ENCODE measurements at regions not wholly inside any gene's neighbourhood (a gene's known extent, or its start where the extent isn't known, plus 50 kb on each side); places are given as distances from the start of the nearest gene placed in this dataset.

GRCh38 chr3:103991461-103992115 lies 1375.1 kb upstream of the ALCAM start:
- ChIA-PET POLR2A (no interaction called here), CTCF (no interaction called here)
- Histone ChIP-seq H3K4me1 (no peaks in the 10 kb centered on the region), H3K9me3 (no peaks in the 10 kb centered on the region), H3K27ac (no peak overlapping the region), H3K4me2 (no peak overlapping the region), H3K4me3 (no peak overlapping the region)
- FAIRE-seq (no peak), DNase-seq (ENCODE audit: low read depth in 1 of 2, low spot score in 1 of 2) (peak in 1 of 2 experiments; percentile 14), ATAC-seq (peak in 1 of 2 experiments; percentile 43; a peak in 1 of 6 replicates)
- 49% methylated on average over 10 of the region's 10 CpGs for WGBS (ENCODE audit: missing lambda C conversion rate)
- TF ChIP-seq, protein P1, sequence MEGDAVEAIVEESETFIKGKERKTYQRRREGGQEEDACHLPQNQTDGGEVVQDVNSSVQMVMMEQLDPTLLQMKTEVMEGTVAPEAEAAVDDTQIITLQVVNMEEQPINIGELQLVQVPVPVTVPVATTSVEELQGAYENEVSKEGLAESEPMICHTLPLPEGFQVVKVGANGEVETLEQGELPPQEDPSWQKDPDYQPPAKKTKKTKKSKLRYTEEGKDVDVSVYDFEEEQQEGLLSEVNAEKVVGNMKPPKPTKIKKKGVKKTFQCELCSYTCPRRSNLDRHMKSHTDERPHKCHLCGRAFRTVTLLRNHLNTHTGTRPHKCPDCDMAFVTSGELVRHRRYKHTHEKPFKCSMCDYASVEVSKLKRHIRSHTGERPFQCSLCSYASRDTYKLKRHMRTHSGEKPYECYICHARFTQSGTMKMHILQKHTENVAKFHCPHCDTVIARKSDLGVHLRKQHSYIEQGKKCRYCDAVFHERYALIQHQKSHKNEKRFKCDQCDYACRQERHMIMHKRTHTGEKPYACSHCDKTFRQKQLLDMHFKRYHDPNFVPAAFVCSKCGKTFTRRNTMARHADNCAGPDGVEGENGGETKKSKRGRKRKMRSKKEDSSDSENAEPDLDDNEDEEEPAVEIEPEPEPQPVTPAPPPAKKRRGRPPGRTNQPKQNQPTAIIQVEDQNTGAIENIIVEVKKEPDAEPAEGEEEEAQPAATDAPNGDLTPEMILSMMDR (IDR thresholded peaks at IDR 0.05), result peak; percentile 16; the same call in 1 of the 3 replicates
- TF ChIP-seq RAD21 (conservative IDR thresholded peaks at IDR 0.05 in 1 of 2, IDR thresholded peaks at IDR 0.05 in 1 of 2), result peak; percentile 17 to 50; a peak in 2 of 5 replicates
- TF ChIP-seq JUNB (IDR thresholded peaks at IDR 0.05), result no peak
- no peak for TF ChIP-seq NR3C1 (IDR thresholded peaks at IDR 0.05)
- no peak for TF ChIP-seq POLR2A (IDR thresholded peaks at IDR 0.05; ENCODE audit: low read length)
- no peak for TF ChIP-seq POLR2AphosphoS2 (conservative IDR thresholded peaks at IDR 0.05; ENCODE audit: low read length)
- no peak for TF ChIP-seq RFX5 (IDR thresholded peaks at IDR 0.05)
- no peak for TF ChIP-seq HOXB13 (CRISPR knock-in tag; IDR thresholded peaks at IDR 0.05; ENCODE audit: low read depth)

DNA sequence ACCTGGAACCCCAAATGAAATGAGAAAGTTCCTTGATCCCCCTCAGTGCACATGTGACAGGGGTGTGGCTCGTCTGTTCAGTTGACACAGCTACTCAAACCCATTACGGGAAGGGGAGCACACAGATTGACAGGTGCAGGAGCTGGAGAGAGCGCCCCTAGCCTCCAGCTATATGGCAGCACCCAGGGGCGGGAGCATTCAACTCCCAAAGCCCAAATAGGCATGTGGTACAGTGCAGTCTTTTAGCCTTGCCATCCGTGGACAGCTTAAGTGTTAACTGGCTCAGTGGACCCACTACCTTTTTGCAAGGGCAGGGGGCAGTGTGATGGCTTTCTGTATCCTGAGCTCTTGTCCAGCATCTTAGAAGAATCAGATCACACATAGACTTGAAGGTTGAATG lies 1374.2 kb upstream of the ALCAM start:
- DNase-seq (ENCODE audit: low read depth in 1 of 2, low spot score in 1 of 2) (peak in 1 of 2 experiments; percentile 5), ATAC-seq (no peak), FAIRE-seq (no peak)
- Histone ChIP-seq H3K27ac (no peak overlapping the region), H3K4me2 (no peak overlapping the region), H3K9me3 (no peaks in the 10 kb centered on the region), H3K4me1 (no peaks in the 10 kb centered on the region), H3K4me3 (no peak overlapping the region)
- 38% methylated on average over 5 of the region's 5 CpGs for WGBS (ENCODE audit: missing lambda C conversion rate)
- TF ChIP-seq ZNF302 (CRISPR knock-in tag; IDR thresholded peaks at IDR 0.05) (no peak), NFE2L2 (conservative IDR thresholded peaks at IDR 0.05; ENCODE audit: low read length) (no peak), EHF (CRISPR knock-in tag; IDR thresholded peaks at IDR 0.05) (no peak), HOXA7 (CRISPR knock-in tag; IDR thresholded peaks at IDR 0.05) (no peak), MYC (IDR thresholded peaks at IDR 0.05; ENCODE audit: borderline replicate concordance, low read length) (no peak), PBX3 (IDR thresholded peaks at IDR 0.05) (no peak), POLR2A (IDR thresholded peaks at IDR 0.05; ENCODE audit: low read length) (no peak), CHD2 (IDR thresholded peaks at IDR 0.05; ENCODE audit: low read length, partially characterized antibody) (no peak), GATA3 (IDR thresholded peaks at IDR 0.05; ENCODE audit: borderline replicate concordance) (no peak), SMC3 (IDR thresholded peaks at IDR 0.05) (no peak), TFCP2L1 (CRISPR knock-in tag; IDR thresholded peaks at IDR 0.05) (no peak), RAD21 (conservative IDR thresholded peaks at IDR 0.05 in 1 of 2, IDR thresholded peaks at IDR 0.05 in 1 of 2) (no peak), RARB (CRISPR knock-in tag; IDR thresholded peaks at IDR 0.05) (no peak), EHMT2 (IDR thresholded peaks at IDR 0.05; ENCODE audit: low read depth) (no peak)
- TF ChIP-seq, protein P2, sequence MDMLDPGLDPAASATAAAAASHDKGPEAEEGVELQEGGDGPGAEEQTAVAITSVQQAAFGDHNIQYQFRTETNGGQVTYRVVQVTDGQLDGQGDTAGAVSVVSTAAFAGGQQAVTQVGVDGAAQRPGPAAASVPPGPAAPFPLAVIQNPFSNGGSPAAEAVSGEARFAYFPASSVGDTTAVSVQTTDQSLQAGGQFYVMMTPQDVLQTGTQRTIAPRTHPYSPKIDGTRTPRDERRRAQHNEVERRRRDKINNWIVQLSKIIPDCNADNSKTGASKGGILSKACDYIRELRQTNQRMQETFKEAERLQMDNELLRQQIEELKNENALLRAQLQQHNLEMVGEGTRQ (IDR thresholded peaks at IDR 0.05), result no peak
- TF ChIP-seq, protein P3, sequence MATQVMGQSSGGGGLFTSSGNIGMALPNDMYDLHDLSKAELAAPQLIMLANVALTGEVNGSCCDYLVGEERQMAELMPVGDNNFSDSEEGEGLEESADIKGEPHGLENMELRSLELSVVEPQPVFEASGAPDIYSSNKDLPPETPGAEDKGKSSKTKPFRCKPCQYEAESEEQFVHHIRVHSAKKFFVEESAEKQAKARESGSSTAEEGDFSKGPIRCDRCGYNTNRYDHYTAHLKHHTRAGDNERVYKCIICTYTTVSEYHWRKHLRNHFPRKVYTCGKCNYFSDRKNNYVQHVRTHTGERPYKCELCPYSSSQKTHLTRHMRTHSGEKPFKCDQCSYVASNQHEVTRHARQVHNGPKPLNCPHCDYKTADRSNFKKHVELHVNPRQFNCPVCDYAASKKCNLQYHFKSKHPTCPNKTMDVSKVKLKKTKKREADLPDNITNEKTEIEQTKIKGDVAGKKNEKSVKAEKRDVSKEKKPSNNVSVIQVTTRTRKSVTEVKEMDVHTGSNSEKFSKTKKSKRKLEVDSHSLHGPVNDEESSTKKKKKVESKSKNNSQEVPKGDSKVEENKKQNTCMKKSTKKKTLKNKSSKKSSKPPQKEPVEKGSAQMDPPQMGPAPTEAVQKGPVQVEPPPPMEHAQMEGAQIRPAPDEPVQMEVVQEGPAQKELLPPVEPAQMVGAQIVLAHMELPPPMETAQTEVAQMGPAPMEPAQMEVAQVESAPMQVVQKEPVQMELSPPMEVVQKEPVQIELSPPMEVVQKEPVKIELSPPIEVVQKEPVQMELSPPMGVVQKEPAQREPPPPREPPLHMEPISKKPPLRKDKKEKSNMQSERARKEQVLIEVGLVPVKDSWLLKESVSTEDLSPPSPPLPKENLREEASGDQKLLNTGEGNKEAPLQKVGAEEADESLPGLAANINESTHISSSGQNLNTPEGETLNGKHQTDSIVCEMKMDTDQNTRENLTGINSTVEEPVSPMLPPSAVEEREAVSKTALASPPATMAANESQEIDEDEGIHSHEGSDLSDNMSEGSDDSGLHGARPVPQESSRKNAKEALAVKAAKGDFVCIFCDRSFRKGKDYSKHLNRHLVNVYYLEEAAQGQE (IDR thresholded peaks at IDR 0.05), result no peak
- CTCF ChIA-PET, result interaction anchor here (1.0 kb wide), 1 partner anchor 38 kb away, joined by 4 read pairs; no protein-coding TSS in a partner anchor
- POLR2A ChIA-PET, result no interaction called here

Measured in A549 (cell line).